Astrocyte of the spinal cord (primary cell): ENCODE measurements at regions not wholly inside any gene's neighbourhood (a gene's known extent, or its start where the extent isn't known, plus 50 kb on each side); places are given as distances from the start of the nearest gene placed in this dataset.
"Not testable (repeated sequence)": the region's sequence is repeated elsewhere in the genome, so short reads cannot be mapped to it uniquely, and the experiment has no call there.

ENCODE experiments used
- DNase-seq: peaks from one replicate; pipeline ENCODE4 v3.0.0; 2011; ENCODE audit warnings: low read depth, low spot score
- H3K4me3 ChIP-seq: 2 replicates; pipeline ENCODE4 v1.5.1; 2011; ENCODE audit warnings: low read depth, mild to moderate bottlenecking, low read length, moderate library complexity
- CTCF ChIP-seq: IDR thresholded peaks from 2 replicates; pipeline ENCODE4 v1.5.1; 2012; ENCODE audit warnings: low read depth, mild to moderate bottlenecking, low read length, inconsistent platforms
- in situ Hi-C: cut with HindIII; loops from 2 replicates; pipeline ENCODE4 v1.10.0; 2017; ENCODE audit warnings: low sequenced_read_pairs

DNA sequence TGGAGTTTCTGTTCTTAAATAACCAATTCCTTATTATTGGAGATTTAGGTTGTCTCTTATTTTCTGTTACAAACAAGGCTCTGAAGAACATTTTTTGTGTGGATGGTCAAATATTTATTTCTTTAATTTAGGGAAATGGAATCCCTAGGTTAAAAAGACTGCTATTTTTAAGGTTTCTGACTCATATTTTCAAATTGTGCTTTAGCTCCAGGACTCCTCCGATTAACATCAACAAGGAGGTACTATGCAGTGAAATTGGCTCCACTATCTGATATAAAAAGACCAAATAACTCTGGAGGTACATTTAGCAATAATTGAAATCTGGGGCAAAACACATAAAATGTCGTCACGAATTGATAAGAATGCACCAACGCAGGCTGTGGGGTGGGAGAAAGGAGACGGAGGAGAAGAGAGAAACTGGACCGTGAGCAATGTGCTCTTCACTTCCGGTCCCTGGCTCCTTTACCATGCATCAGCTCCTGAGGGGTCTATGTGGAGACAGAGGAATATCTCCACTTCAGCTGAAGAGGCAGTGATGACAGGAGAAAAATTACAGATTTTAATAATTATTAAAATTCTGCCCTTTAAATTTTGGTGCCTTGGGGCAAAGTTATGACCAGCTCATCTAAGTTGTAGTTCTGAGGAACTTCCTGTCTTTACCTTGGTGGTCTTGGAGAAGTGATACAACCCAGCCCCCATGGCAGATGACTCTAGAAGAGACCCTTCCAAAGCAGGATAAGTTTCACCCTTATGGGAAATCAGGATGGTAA is 90.2 kb upstream of the BTG1 start:
- DNase-seq = no peak
- in situ Hi-C loops = no loop called here
- no peak overlapping the region for H3K4me3 ChIP-seq
- no peak for TF ChIP-seq CTCF

GRCh38 chr12:92234533-92234932 is 88.9 kb upstream of the BTG1 start:
- in situ Hi-C loops = no loop called here
- TF ChIP-seq CTCF = no peak
- DNase-seq = peak; percentile 17
- no peak overlapping the region for H3K4me3 ChIP-seq

- DNase-seq = no peak
- no peak overlapping the region for H3K4me3 ChIP-seq
- in situ Hi-C loops = no loop called here
- no peak for TF ChIP-seq CTCF
Measured at GRCh38 chr12:92233346-92234015, 87.8 kb upstream of the BTG1 start.

GRCh38 chr12:92232371-92232932 is 86.8 kb upstream of the BTG1 start:
- H3K4me3 ChIP-seq, DNase-seq, in situ Hi-C loops: not testable (repeated sequence)

GRCh38 chr12:92231945-92232344 is 86.3 kb upstream of the BTG1 start:
- DNase-seq, in situ Hi-C loops, H3K4me3 ChIP-seq: not testable (repeated sequence)

GRCh38 chr12:92231532-92231931 is 85.9 kb upstream of the BTG1 start:
- H3K4me3 ChIP-seq, in situ Hi-C loops: not testable (repeated sequence)

DNA sequence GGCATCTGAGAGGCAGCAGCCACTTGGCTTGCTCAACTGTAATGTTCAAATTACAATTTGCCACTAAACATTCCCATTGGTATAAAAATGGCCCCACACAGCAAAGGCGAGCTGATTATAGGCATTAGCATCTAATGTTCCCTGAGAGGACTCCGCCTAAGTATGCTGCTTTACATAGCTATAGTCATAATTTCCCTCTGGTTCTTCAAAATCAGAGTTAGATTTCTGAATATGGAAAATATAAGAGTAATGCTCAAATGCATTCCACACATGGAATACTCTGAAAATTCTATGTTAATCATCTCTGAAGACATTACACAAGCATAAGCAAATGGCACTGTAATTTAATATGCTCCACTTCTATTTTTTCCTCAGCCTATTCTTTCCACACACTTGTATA is 83.7 kb upstream of the BTG1 start:
- in situ Hi-C loops = no loop called here
- TF ChIP-seq CTCF = no peak
- DNase-seq = no peak

More at GRCh38 chr12:92231532-92231931, 85.9 kb upstream of the BTG1 start:
- DNase-seq = not testable (repeated sequence)

DNA sequence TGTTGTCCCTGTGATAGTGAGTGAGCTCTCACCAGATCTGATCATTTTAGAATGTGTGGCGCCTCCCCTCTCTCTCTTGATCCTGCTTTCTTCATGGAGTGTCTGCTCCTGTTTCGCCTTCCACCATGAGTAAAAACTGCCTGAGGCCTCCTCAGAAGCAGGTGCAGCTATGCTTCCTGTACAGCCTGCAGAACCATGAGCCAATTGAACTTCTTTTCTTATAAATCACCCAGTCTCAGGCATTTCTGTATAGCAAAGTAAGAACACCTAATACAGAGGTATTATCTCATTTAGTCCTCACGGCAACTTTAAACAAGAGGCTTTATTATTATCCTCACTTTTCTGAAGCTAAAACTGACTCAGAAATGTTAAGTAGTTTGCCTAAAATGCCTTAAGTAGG is 81.3 kb upstream of the BTG1 start:
- DNase-seq = no peak
- in situ Hi-C loops = no loop called here
- TF ChIP-seq CTCF = no peak
- no peak overlapping the region for H3K4me3 ChIP-seq

More for the DNA sequence above, 83.7 kb upstream of the BTG1 start:
- no peak overlapping the region for H3K4me3 ChIP-seq
